H1 (cell line): ENCODE measurements at regions not wholly inside any gene's neighbourhood (a gene's known extent, or its start where the extent isn't known, plus 50 kb on each side); places are given as distances from the start of the nearest gene placed in this dataset.

Source experiments
- BRCA1 ChIP-seq: IDR thresholded peaks from 2 replicates; pipeline ENCODE4 v1.6.1; 2012; ENCODE audit warnings: low read depth, low read length, improper control_type of control experiment
- CTCF ChIP-seq, 3 experiments: IDR thresholded peaks; 1 replicate in 2 of 3; 2 replicates in 1 of 3; pipeline versions ENCODE4 v1.5.1 to v1.6.1; 2011; ENCODE audit warnings: low read length in 3 of 3, mild to moderate bottlenecking in 3 of 3, inconsistent platforms in 2 of 3, low read depth in 1 of 3, moderate library complexity in 1 of 3; ENCODE audit not compliant: insufficient read depth in 1 of 3; ENCODE audit errors: control extremely low read depth in 1 of 3
- SAP30 ChIP-seq: fragments of 300-600 bp; sonication (generic); IDR thresholded peaks from 2 replicates; pipeline ENCODE4 v1.7.1; 2012; ENCODE audit warnings: low read length, moderate library complexity, mild to moderate bottlenecking, inconsistent platforms; ENCODE audit not compliant: insufficient read depth, insufficient replicate concordance
- TF ChIP-seq, protein P1 (sequence below): fragments of 300-600 bp; sonication (generic); IDR thresholded peaks from 2 replicates; pipeline ENCODE4 v1.7.1; 2012; ENCODE audit warnings: low read length, moderate library complexity, mild to moderate bottlenecking, inconsistent platforms; ENCODE audit not compliant: insufficient replicate concordance

DNA sequence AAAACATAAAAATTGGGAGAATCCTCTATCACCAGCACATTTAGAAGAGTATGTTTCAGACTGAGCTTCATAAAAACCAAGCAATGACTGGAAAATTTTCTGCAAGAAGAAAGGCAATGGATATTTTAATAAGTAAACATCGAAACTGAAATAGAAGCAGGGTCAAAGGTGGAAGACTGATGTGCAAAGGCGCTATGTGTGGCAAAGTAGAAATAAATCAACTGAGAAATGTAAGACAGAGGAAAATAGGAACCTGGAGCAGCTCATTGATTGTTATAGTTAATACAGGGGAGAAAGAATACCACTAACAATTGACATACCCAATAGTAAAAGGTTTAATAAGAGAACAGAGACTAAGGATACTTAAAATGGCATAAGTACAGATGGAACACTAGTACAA is 818.4 kb downstream of the SOCS6 start (continued):
- TF ChIP-seq, protein P1, sequence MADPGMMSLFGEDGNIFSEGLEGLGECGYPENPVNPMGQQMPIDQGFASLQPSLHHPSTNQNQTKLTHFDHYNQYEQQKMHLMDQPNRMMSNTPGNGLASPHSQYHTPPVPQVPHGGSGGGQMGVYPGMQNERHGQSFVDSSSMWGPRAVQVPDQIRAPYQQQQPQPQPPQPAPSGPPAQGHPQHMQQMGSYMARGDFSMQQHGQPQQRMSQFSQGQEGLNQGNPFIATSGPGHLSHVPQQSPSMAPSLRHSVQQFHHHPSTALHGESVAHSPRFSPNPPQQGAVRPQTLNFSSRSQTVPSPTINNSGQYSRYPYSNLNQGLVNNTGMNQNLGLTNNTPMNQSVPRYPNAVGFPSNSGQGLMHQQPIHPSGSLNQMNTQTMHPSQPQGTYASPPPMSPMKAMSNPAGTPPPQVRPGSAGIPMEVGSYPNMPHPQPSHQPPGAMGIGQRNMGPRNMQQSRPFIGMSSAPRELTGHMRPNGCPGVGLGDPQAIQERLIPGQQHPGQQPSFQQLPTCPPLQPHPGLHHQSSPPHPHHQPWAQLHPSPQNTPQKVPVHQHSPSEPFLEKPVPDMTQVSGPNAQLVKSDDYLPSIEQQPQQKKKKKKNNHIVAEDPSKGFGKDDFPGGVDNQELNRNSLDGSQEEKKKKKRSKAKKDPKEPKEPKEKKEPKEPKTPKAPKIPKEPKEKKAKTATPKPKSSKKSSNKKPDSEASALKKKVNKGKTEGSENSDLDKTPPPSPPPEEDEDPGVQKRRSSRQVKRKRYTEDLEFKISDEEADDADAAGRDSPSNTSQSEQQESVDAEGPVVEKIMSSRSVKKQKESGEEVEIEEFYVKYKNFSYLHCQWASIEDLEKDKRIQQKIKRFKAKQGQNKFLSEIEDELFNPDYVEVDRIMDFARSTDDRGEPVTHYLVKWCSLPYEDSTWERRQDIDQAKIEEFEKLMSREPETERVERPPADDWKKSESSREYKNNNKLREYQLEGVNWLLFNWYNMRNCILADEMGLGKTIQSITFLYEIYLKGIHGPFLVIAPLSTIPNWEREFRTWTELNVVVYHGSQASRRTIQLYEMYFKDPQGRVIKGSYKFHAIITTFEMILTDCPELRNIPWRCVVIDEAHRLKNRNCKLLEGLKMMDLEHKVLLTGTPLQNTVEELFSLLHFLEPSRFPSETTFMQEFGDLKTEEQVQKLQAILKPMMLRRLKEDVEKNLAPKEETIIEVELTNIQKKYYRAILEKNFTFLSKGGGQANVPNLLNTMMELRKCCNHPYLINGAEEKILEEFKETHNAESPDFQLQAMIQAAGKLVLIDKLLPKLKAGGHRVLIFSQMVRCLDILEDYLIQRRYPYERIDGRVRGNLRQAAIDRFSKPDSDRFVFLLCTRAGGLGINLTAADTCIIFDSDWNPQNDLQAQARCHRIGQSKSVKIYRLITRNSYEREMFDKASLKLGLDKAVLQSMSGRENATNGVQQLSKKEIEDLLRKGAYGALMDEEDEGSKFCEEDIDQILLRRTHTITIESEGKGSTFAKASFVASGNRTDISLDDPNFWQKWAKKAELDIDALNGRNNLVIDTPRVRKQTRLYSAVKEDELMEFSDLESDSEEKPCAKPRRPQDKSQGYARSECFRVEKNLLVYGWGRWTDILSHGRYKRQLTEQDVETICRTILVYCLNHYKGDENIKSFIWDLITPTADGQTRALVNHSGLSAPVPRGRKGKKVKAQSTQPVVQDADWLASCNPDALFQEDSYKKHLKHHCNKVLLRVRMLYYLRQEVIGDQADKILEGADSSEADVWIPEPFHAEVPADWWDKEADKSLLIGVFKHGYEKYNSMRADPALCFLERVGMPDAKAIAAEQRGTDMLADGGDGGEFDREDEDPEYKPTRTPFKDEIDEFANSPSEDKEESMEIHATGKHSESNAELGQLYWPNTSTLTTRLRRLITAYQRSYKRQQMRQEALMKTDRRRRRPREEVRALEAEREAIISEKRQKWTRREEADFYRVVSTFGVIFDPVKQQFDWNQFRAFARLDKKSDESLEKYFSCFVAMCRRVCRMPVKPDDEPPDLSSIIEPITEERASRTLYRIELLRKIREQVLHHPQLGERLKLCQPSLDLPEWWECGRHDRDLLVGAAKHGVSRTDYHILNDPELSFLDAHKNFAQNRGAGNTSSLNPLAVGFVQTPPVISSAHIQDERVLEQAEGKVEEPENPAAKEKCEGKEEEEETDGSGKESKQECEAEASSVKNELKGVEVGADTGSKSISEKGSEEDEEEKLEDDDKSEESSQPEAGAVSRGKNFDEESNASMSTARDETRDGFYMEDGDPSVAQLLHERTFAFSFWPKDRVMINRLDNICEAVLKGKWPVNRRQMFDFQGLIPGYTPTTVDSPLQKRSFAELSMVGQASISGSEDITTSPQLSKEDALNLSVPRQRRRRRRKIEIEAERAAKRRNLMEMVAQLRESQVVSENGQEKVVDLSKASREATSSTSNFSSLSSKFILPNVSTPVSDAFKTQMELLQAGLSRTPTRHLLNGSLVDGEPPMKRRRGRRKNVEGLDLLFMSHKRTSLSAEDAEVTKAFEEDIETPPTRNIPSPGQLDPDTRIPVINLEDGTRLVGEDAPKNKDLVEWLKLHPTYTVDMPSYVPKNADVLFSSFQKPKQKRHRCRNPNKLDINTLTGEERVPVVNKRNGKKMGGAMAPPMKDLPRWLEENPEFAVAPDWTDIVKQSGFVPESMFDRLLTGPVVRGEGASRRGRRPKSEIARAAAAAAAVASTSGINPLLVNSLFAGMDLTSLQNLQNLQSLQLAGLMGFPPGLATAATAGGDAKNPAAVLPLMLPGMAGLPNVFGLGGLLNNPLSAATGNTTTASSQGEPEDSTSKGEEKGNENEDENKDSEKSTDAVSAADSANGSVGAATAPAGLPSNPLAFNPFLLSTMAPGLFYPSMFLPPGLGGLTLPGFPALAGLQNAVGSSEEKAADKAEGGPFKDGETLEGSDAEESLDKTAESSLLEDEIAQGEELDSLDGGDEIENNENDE = no peak
- TF ChIP-seq CTCF (IDR thresholded peaks at IDR 0.05; ENCODE audit: control extremely low read depth in 1 of 3, insufficient read depth in 1 of 3, low read depth in 1 of 3, low read length in 3 of 3) (no peak), SAP30 (no peak), BRCA1 (no peak)
- TF ChIP-seq, all 59 proteins: peak for 0
